ENCODE measurements at regions not wholly inside any gene's neighbourhood (a gene's known extent, or its start where the extent isn't known, plus 50 kb on each side); places are given as distances from the start of the nearest gene placed in this dataset.

DNA sequence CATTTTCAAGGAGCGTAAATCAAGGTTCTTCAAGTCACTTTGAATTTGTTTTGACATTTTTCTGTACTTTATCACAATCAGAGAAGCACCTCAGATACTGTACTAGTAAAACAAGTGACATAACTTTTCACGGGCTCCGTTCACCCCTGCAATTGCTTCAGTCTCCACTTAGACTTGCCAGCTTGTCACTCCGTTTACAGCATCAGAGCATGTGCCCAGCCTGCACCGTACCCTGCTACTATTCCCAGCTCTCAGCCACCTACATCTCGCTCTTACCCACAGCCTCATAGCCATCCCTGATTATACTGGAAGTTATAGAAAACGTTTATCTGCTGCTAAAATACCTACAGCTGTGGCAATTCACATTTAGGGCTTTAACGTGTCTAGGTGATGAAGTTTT, 135.3 kb upstream of the TENM3 start:
- TF ChIP-seq POLR2A (IDR thresholded peaks at IDR 0.05; ENCODE audit: low read length) (no peak), GATA1 (IDR thresholded peaks at IDR 0.05; ENCODE audit: low read depth, low read length) (no peak)

Data from erythroblast (primary cell).